Transverse colon (tissue), 4 donors: ENCODE measurements at regions not wholly inside any gene's neighbourhood (a gene's known extent, or its start where the extent isn't known, plus 50 kb on each side); places are given as distances from the start of the nearest gene placed in this dataset.

Experiments used
- DNase-seq: peaks from one replicate; pipeline ENCODE4 v3.0.0-alpha.2; 2019
- H3K27ac ChIP-seq, 4 donors: fragments of 200-600 bp; sonication (generic); 2 replicates each; pipeline ENCODE4 v1.5.1; 2016 to 2018; ENCODE audit warnings: inconsistent platforms in 4 of 4
- H3K27me3 ChIP-seq: fragments of 200-600 bp; sonication (generic); 2 replicates; pipeline ENCODE4 v1.5.1; 2017; ENCODE audit warnings: inconsistent platforms
- H3K36me3 ChIP-seq, 4 donors: fragments of 200-600 bp; sonication (generic); 2 replicates each; pipeline ENCODE4 v1.5.1; 2017 to 2019; ENCODE audit warnings: inconsistent platforms in 4 of 4
- H3K4me1 ChIP-seq, 4 donors: fragments of 200-600 bp; sonication (generic); 2 replicates each; pipeline ENCODE4 v1.5.1; 2017 to 2020; ENCODE audit warnings: inconsistent platforms in 4 of 4
- H3K4me3 ChIP-seq, 4 donors: fragments of 200-600 bp; sonication (generic); 1 replicate in 1 of 4; 2 replicates in 3 of 4; pipeline versions ENCODE4 v1.5.1 to v1.6.1; 2017 to 2019; ENCODE audit warnings: inconsistent platforms in 4 of 4
- H3K9me3 ChIP-seq, 2 donors: fragments of 200-600 bp; sonication (generic); 2 replicates each; pipeline ENCODE4 v1.5.1; 2017 to 2019; ENCODE audit warnings: inconsistent platforms in 2 of 2
- EP300 ChIP-seq: sonication (generic); formaldehyde crosslinking; IDR thresholded peaks from one replicate; pipeline ENCODE4 v1.6.1; 2017; ENCODE audit warnings: antibody characterized with exemption, low read depth
- POLR2A ChIP-seq: fragments of 450-650 bp; IDR thresholded peaks from one replicate; pipeline ENCODE4 v1.6.1; 2016; ENCODE audit warnings: antibody characterized with exemption, mild to moderate bottlenecking, moderate library complexity
- POLR2AphosphoS5 ChIP-seq, 3 donors: sonication (generic); formaldehyde crosslinking; IDR thresholded peaks; one replicate each; pipeline ENCODE4 v1.6.1; 2016; ENCODE audit warnings: antibody characterized with exemption in 3 of 3
- WGBS, 2 donors: methylation state at CpG; one replicate each; pipeline ENCODE4 v1.1.5; 2018; ENCODE audit warnings: low coverage in 1 of 2; 5-methylcytosine and 5-hydroxymethylcytosine counted together
- in situ Hi-C, 4 donors: fragments of 200-750 bp; cut with MboI; loops; one replicate each; pipeline versions ENCODE4 v1.15.0 to v1.15.1; 2017; ENCODE audit warnings: low sequenced_read_pairs in 3 of 4, low pct_ligation_motif_present in 1 of 4, low pct_unique_long_range_greater_than_20kb in 1 of 4
- intact Hi-C: fragments of 100-400 bp; cut with DNase I; formaldehyde crosslinking; loops from one replicate; pipeline ENCODE4 v1.15.1; 2023; ENCODE audit warnings: low total_unique reads
- TF ChIP-seq, protein P1 (sequence below), 5 experiments: fragments of 200-600 bp in 3 of 5; fragments of 450-650 bp in 2 of 5; sonication (generic) in 3 of 5; IDR thresholded peaks; 1 replicate in 2 of 5; 2 replicates in 3 of 5; pipeline ENCODE4 v1.5.1; 2016 to 2017; ENCODE audit warnings: antibody characterized with exemption in 5 of 5, inconsistent platforms in 3 of 5, mild to moderate bottlenecking in 2 of 5, moderate library complexity in 1 of 5

DNA sequence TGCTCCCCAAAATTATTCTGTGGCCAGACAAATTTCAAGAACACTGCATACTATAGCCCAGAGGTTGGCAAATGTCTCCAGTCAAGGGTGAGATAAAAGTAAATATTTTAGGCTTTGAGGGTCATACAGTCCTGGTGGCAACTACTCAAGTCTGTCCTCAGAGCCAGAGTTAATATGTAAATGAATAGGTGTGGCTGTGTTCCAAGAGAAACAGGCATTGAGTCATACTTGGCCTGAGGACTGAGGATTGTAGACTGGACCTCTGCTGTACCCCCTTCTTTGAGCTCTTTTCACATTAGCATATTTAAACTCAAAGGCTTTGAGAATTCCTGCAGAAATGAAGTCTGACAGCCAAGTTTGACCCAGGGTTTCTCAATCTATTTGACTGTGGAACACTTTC lies 129.2 kb upstream of the PTCH1 start:
- intact Hi-C loops (no loop called here), in situ Hi-C loops (no loop called here)
- Histone ChIP-seq H3K27ac (no peak overlapping the region), H3K4me1 (no peaks in the 10 kb centered on the region), H3K4me3 (no peak overlapping the region), H3K9me3 (no peaks in the 10 kb centered on the region), H3K27me3 (no peaks in the 10 kb centered on the region), H3K36me3 (no peaks in the 10 kb centered on the region)
- DNase-seq: no peak
- TF ChIP-seq, protein P1, sequence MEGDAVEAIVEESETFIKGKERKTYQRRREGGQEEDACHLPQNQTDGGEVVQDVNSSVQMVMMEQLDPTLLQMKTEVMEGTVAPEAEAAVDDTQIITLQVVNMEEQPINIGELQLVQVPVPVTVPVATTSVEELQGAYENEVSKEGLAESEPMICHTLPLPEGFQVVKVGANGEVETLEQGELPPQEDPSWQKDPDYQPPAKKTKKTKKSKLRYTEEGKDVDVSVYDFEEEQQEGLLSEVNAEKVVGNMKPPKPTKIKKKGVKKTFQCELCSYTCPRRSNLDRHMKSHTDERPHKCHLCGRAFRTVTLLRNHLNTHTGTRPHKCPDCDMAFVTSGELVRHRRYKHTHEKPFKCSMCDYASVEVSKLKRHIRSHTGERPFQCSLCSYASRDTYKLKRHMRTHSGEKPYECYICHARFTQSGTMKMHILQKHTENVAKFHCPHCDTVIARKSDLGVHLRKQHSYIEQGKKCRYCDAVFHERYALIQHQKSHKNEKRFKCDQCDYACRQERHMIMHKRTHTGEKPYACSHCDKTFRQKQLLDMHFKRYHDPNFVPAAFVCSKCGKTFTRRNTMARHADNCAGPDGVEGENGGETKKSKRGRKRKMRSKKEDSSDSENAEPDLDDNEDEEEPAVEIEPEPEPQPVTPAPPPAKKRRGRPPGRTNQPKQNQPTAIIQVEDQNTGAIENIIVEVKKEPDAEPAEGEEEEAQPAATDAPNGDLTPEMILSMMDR (IDR thresholded peaks at IDR 0.05): no peak
- TF ChIP-seq EP300: no peak
- no peak for TF ChIP-seq POLR2AphosphoS5 (IDR thresholded peaks at IDR 0.05)
- no peak for TF ChIP-seq POLR2A

DNA sequence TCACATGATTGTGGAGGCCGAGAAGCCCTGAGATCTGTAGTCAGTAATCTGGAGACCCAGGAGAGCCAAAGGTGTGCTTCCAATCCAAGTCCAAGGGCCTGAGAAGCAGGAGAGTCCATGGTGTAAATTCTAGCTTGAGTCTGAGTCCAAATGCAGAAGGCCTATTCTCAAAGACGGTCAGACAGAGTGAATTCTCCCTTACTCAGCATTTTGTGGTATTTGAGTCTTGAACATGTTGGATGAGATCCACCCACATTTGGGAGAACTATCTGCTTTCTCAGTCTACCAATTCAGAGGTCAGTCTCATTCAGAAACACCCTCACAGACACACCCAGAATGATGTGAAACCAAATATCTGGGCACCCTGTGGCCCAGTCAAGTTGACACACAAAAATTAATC lies 128.8 kb upstream of the PTCH1 start:
- TF ChIP-seq EP300: no peak
- TF ChIP-seq POLR2AphosphoS5 (IDR thresholded peaks at IDR 0.05): no peak
- TF ChIP-seq, protein P1 (IDR thresholded peaks at IDR 0.05): no peak
- no peak for TF ChIP-seq POLR2A
- H3K27me3 ChIP-seq: no peaks in the 10 kb centered on the region
- no peak overlapping the region for H3K27ac ChIP-seq
- in situ Hi-C loops: no loop called here
- H3K36me3 ChIP-seq: no peaks in the 10 kb centered on the region
- H3K9me3 ChIP-seq: no peaks in the 10 kb centered on the region
- no peak overlapping the region for H3K4me3 ChIP-seq
- intact Hi-C loops: no loop called here
- H3K4me1 ChIP-seq: no peaks in the 10 kb centered on the region
- DNase-seq: no peak
- 84 to 100% methylated on average over 1 to 2 of the region's 2 CpGs for WGBS, 2 donors

DNA sequence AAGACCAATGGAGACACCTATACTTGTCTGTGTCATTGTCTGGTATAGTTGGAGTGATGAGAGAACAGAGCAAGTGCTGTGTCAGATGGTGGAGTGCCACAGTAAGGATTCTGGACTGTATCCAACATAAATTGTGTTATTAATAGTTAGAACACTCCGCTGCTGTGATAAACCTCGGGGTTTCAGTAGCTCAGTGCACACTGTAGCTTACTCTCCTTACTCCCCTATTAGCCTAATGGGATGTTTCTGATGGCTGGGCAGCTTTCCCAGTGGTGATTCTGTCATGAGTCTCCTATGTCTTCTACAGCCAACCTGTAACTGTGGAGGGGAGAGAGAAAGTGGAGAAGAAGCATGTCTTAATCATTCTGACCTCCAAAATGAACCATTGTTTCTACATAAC lies 127.6 kb upstream of the PTCH1 start:
- intact Hi-C loops: no loop called here
- H3K4me3 ChIP-seq: no peak overlapping the region
- DNase-seq: no peak
- no peak overlapping the region for H3K27ac ChIP-seq
- H3K36me3 ChIP-seq: no peaks in the 10 kb centered on the region
- TF ChIP-seq, protein P1 (IDR thresholded peaks at IDR 0.05): no peak
- TF ChIP-seq POLR2AphosphoS5 (IDR thresholded peaks at IDR 0.05) (no peak), EP300 (no peak), POLR2A (no peak)
- H3K9me3 ChIP-seq: no peaks in the 10 kb centered on the region
- H3K4me1 ChIP-seq: no peaks in the 10 kb centered on the region
- no peaks in the 10 kb centered on the region for H3K27me3 ChIP-seq
- 51% methylated on average over 2 of the region's 2 CpGs; no CpG with 5 or more reads in 1 of the 2 donors for WGBS, 2 donors
- in situ Hi-C loops: no loop called here

- H3K27ac ChIP-seq: no peak overlapping the region
- no peaks in the 10 kb centered on the region for H3K9me3 ChIP-seq
- in situ Hi-C loops (no loop called here), intact Hi-C loops (no loop called here)
- DNase-seq: no peak
- H3K4me1 ChIP-seq: no peaks in the 10 kb centered on the region
- H3K4me3 ChIP-seq: no peak overlapping the region
- 58 to 67% methylated on average over 4 of the region's 4 CpGs for WGBS, 2 donors
- no peaks in the 10 kb centered on the region for H3K27me3 ChIP-seq
- H3K36me3 ChIP-seq: no peaks in the 10 kb centered on the region
- TF ChIP-seq, protein P1 (IDR thresholded peaks at IDR 0.05): no peak
- TF ChIP-seq POLR2A: no peak
- TF ChIP-seq EP300: no peak
- TF ChIP-seq POLR2AphosphoS5 (IDR thresholded peaks at IDR 0.05): no peak
Measured at GRCh38 chr9:95643619-95644018, 126.8 kb upstream of the PTCH1 start.
